ENCODE measurements at regions not wholly inside any gene's neighbourhood (a gene's known extent, or its start where the extent isn't known, plus 50 kb on each side); places are given as distances from the start of the nearest gene placed in this dataset.

- FAIRE-seq (no peak), DNase-seq (ENCODE audit: low read depth in 1 of 2, low spot score in 1 of 2) (no peak), ATAC-seq (no peak)
- ChIA-PET CTCF (no interaction called here), POLR2A (no interaction called here)
- no peak for TF ChIP-seq CBX2 (IDR thresholded peaks at IDR 0.05; ENCODE audit: borderline replicate concordance, low read depth)
- TF ChIP-seq SREBF2 (IDR thresholded peaks at IDR 0.05): no peak
- no peak for TF ChIP-seq GATA3 (IDR thresholded peaks at IDR 0.05; ENCODE audit: borderline replicate concordance)
- TF ChIP-seq POLR2A (IDR thresholded peaks at IDR 0.05; ENCODE audit: low read length): no peak
- TF ChIP-seq JUNB (IDR thresholded peaks at IDR 0.05): no peak
- TF ChIP-seq KDM1A (IDR thresholded peaks at IDR 0.05; ENCODE audit: low read depth): no peak
- TF ChIP-seq, protein P1, sequence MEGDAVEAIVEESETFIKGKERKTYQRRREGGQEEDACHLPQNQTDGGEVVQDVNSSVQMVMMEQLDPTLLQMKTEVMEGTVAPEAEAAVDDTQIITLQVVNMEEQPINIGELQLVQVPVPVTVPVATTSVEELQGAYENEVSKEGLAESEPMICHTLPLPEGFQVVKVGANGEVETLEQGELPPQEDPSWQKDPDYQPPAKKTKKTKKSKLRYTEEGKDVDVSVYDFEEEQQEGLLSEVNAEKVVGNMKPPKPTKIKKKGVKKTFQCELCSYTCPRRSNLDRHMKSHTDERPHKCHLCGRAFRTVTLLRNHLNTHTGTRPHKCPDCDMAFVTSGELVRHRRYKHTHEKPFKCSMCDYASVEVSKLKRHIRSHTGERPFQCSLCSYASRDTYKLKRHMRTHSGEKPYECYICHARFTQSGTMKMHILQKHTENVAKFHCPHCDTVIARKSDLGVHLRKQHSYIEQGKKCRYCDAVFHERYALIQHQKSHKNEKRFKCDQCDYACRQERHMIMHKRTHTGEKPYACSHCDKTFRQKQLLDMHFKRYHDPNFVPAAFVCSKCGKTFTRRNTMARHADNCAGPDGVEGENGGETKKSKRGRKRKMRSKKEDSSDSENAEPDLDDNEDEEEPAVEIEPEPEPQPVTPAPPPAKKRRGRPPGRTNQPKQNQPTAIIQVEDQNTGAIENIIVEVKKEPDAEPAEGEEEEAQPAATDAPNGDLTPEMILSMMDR (IDR thresholded peaks at IDR 0.05): no peak
- no peak for TF ChIP-seq NR3C1 (IDR thresholded peaks at IDR 0.05)
- TF ChIP-seq, protein P2, sequence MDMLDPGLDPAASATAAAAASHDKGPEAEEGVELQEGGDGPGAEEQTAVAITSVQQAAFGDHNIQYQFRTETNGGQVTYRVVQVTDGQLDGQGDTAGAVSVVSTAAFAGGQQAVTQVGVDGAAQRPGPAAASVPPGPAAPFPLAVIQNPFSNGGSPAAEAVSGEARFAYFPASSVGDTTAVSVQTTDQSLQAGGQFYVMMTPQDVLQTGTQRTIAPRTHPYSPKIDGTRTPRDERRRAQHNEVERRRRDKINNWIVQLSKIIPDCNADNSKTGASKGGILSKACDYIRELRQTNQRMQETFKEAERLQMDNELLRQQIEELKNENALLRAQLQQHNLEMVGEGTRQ (IDR thresholded peaks at IDR 0.05): no peak
- no peak for TF ChIP-seq CEBPB (IDR thresholded peaks at IDR 0.05)
- TF ChIP-seq POLR2AphosphoS2 (conservative IDR thresholded peaks at IDR 0.05; ENCODE audit: low read length): no peak
- TF ChIP-seq RFX5 (IDR thresholded peaks at IDR 0.05): no peak
- TF ChIP-seq MAZ (IDR thresholded peaks at IDR 0.05; ENCODE audit: borderline replicate concordance, low read depth, low read length): no peak
- no peak for TF ChIP-seq PHF8 (IDR thresholded peaks at IDR 0.05; ENCODE audit: borderline replicate concordance, low read depth)
- TF ChIP-seq CHD2 (IDR thresholded peaks at IDR 0.05; ENCODE audit: low read length, partially characterized antibody): no peak
- no peak for TF ChIP-seq EHMT2 (IDR thresholded peaks at IDR 0.05; ENCODE audit: low read depth)
- TF ChIP-seq TFCP2L1 (CRISPR knock-in tag; IDR thresholded peaks at IDR 0.05): no peak
- Histone ChIP-seq H3K4me3 (no peak overlapping the region), H3K27ac (no peak overlapping the region), H3K4me2 (no peak overlapping the region), H3K4me1 (no peaks in the 10 kb centered on the region), H3K9me3 (no peaks in the 10 kb centered on the region)
- WGBS (ENCODE audit: missing lambda C conversion rate): 0% methylated on average over 5 of the region's 5 CpGs
Measured at GRCh38 chr4:36676139-36677050, 395.0 kb downstream of the DTHD1 start.

GRCh38 chr4:36677112-36677511, 395.7 kb downstream of the DTHD1 start:
- FAIRE-seq: no peak
- POLR2A ChIA-PET: no interaction called here
- WGBS (ENCODE audit: missing lambda C conversion rate): 4% methylated on average over 2 of the region's 2 CpGs
- TF ChIP-seq CHD2 (IDR thresholded peaks at IDR 0.05; ENCODE audit: low read length, partially characterized antibody) (no peak), ELK1 (IDR thresholded peaks at IDR 0.05; ENCODE audit: low read depth, low read length) (no peak), BCL3 (IDR thresholded peaks at IDR 0.05) (no peak), JUN (IDR thresholded peaks at IDR 0.05) (no peak), KDM1A (IDR thresholded peaks at IDR 0.05; ENCODE audit: low read depth) (no peak), FOSB (CRISPR knock-in tag; IDR thresholded peaks at IDR 0.05) (no peak), RNF2 (IDR thresholded peaks at IDR 0.05; ENCODE audit: borderline replicate concordance, low read depth) (no peak), TFCP2L1 (CRISPR knock-in tag; IDR thresholded peaks at IDR 0.05) (no peak), MYC (IDR thresholded peaks at IDR 0.05; ENCODE audit: borderline replicate concordance, low read length) (no peak), ZC3H11A (IDR thresholded peaks at IDR 0.05) (no peak), HES2 (IDR thresholded peaks at IDR 0.05) (no peak)
- TF ChIP-seq, protein P1 (IDR thresholded peaks at IDR 0.05): no peak
- TF ChIP-seq, protein P3, sequence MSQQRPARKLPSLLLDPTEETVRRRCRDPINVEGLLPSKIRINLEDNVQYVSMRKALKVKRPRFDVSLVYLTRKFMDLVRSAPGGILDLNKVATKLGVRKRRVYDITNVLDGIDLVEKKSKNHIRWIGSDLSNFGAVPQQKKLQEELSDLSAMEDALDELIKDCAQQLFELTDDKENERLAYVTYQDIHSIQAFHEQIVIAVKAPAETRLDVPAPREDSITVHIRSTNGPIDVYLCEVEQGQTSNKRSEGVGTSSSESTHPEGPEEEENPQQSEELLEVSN (IDR thresholded peaks at IDR 0.05; ENCODE audit: borderline replicate concordance, low read depth): no peak

More at GRCh38 chr4:36677112-36677511, 395.7 kb downstream of the DTHD1 start:
- Histone ChIP-seq H3K9me3 (no peaks in the 10 kb centered on the region), H3K4me2 (no peak overlapping the region), H3K27ac (no peak overlapping the region), H3K4me1 (no peaks in the 10 kb centered on the region), H3K4me3 (no peak overlapping the region)
- DNase-seq (ENCODE audit: low read depth in 1 of 2, low spot score in 1 of 2): no peak
- no peak for ATAC-seq
- CTCF ChIA-PET: no interaction called here
